Caco-2 (cell line): ENCODE measurements at regions not wholly inside any gene's neighbourhood (a gene's known extent, or its start where the extent isn't known, plus 50 kb on each side); places are given as distances from the start of the nearest gene placed in this dataset.

Source experiments
- BruUV-seq: library from RNA; stranded (reverse); fragments of 400-500 nt; replicated peaks from 2 replicates; lab custom pipeline; 2021; lab: Mats Ljungman, UMichigan
- CTCF ChIA-PET: fragments of 300-600 bp; sonication (Branson Sonifier 250); formaldehyde crosslinking; loops from one replicate; lab custom pipeline; 2022; ENCODE audit warnings: antibody characterized with exemption; lab: Charles Lee
- POLR2A ChIA-PET: fragments of 300-600 bp; sonication (Branson Sonifier 250); formaldehyde crosslinking; loops from one replicate; lab custom pipeline; 2022; ENCODE audit warnings: antibody characterized with exemption; lab: Charles Lee
- DNase-seq, 2 experiments: peaks; one replicate each; pipeline versions ENCODE4 v3.0.0 to v3.0.0-alpha.2; 2020 to 2022
- H3K27me3 ChIP-seq: replicated peaks from 2 replicates; pipeline ENCODE4 v1.6.0; 2011; ENCODE audit warnings: low read length; ENCODE audit not compliant: control insufficient read depth, insufficient read depth
- H3K36me3 ChIP-seq: 2 replicates; pipeline ENCODE4 v1.5.1; 2011; ENCODE audit warnings: low read length; ENCODE audit not compliant: control insufficient read depth, insufficient read depth
- H3K4me1 ChIP-seq: fragments of 250-450 bp; sonication (Bioruptor Pico); 2 replicates; pipeline ENCODE4 v1.5.1; 2020; ENCODE audit warnings: mild to moderate bottlenecking
- H3K4me3 ChIP-seq: 2 replicates; pipeline ENCODE4 v1.5.1; 2011; ENCODE audit warnings: low read depth, mild to moderate bottlenecking, control low read depth, low read length
- H3K9me3 ChIP-seq: fragments of 250-450 bp; sonication (Bioruptor Pico); 2 replicates; pipeline ENCODE4 v1.5.1; 2020; ENCODE audit warnings: mild to moderate bottlenecking, moderate library complexity
- H3K27ac Mint-ChIP-seq: one replicate; pipeline ENCODE4 v1.8.0; 2022; ENCODE audit warnings: mixed read lengths; ENCODE audit not compliant: unreplicated experiment
- H3K27me3 Mint-ChIP-seq: one replicate; pipeline ENCODE4 v1.8.0; 2022; ENCODE audit warnings: mixed read lengths; ENCODE audit not compliant: insufficient read depth, unreplicated experiment
- H3K36me3 Mint-ChIP-seq: one replicate; pipeline ENCODE4 v1.8.0; 2022; ENCODE audit warnings: mild to moderate bottlenecking, mixed read lengths; ENCODE audit not compliant: insufficient read depth, unreplicated experiment
- H3K4me1 Mint-ChIP-seq: one replicate; pipeline ENCODE4 v1.8.0; 2022; ENCODE audit warnings: low read depth, mixed read lengths; ENCODE audit not compliant: unreplicated experiment
- H3K4me3 Mint-ChIP-seq: one replicate; pipeline ENCODE4 v1.8.0; 2022; ENCODE audit warnings: mild to moderate bottlenecking, moderate library complexity, mixed read lengths; ENCODE audit not compliant: unreplicated experiment
- H3K9me3 Mint-ChIP-seq: one replicate; pipeline ENCODE4 v1.8.0; 2022; ENCODE audit warnings: mixed read lengths; ENCODE audit not compliant: unreplicated experiment
- intact Hi-C: fragments of 100-400 bp; cut with micrococcal nuclease; formaldehyde crosslinking; loops from one replicate; pipeline ENCODE4 v1.10.0; 2022; ENCODE audit not compliant: unreplicated experiment
- TF ChIP-seq, protein P1 (sequence below), 2 experiments: fragments of 200-600 bp in 1 of 2; IDR thresholded peaks; 1 replicate in 1 of 2; 2 replicates in 1 of 2; pipeline versions ENCODE4 v1.5.1 to v1.8.0; 2011 to 2022; ENCODE audit warnings: antibody characterized with exemption in 1 of 2, control low read depth in 1 of 2, inconsistent platforms in 1 of 2, low read depth in 1 of 2, low read length in 1 of 2, mild to moderate bottlenecking in 1 of 2, moderate library complexity in 1 of 2; ENCODE audit not compliant: insufficient read depth in 1 of 2, severe bottlenecking in 1 of 2, unreplicated experiment in 1 of 2

DNA sequence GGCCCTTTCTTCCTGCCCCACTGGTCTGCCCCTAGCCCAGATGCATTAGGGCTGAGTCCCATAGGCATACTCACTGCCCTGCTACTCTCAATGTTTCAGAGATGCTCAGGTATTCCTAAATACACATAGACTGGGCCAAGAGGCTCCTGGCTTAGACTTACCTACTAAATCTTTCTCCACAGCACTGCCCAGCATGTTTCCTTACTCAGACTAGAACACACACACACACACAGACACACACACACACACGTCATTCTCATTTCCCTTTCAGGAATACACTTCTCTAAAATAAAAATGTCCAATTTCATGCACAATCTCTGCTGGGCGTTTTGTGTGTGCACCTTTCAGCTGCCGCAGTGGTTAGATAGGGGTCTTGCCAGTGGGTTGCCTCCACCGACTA lies 175.7 kb downstream of the FAM43A start:
- POLR2A ChIA-PET = no interaction called here
- peaks cover 4% of the 10 kb centered on the region for H3K27me3 Mint-ChIP-seq
- intact Hi-C loops = no loop called here

DNA sequence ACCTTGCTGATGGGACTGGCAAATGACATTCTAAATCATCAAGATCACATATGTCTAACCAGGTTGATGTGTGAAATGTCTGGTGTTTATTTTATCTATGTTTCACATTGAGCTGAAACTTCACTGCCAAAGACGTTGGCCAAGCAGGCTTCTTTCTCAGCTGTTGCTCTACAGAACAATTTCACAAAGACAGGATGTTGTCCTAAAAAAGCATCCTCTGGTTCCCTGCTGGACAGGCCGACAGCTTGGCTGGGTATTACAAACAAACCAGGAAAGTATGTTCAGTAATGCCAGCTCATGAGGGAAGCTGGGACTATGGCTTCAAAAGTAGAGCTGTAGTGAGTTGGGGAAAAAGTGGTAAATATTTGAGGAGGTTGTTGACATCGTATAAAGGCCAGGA lies 179.4 kb downstream of the FAM43A start:
- H3K4me3 ChIP-seq = no peak overlapping the region
- no peaks in the 10 kb centered on the region for H3K9me3 ChIP-seq
- Mint-ChIP-seq H3K4me1 (peaks cover 6% of the 10 kb centered on the region), H3K36me3 (no peaks in the 10 kb centered on the region), H3K27me3 (peaks cover 4% of the 10 kb centered on the region), H3K4me3 (no peak overlapping the region), H3K27ac (no peak overlapping the region), H3K9me3 (peaks cover 14% of the 10 kb centered on the region)
- no peaks in the 10 kb centered on the region for H3K36me3 ChIP-seq
- no peaks in the 10 kb centered on the region for H3K27me3 ChIP-seq
- TF ChIP-seq, protein P1, sequence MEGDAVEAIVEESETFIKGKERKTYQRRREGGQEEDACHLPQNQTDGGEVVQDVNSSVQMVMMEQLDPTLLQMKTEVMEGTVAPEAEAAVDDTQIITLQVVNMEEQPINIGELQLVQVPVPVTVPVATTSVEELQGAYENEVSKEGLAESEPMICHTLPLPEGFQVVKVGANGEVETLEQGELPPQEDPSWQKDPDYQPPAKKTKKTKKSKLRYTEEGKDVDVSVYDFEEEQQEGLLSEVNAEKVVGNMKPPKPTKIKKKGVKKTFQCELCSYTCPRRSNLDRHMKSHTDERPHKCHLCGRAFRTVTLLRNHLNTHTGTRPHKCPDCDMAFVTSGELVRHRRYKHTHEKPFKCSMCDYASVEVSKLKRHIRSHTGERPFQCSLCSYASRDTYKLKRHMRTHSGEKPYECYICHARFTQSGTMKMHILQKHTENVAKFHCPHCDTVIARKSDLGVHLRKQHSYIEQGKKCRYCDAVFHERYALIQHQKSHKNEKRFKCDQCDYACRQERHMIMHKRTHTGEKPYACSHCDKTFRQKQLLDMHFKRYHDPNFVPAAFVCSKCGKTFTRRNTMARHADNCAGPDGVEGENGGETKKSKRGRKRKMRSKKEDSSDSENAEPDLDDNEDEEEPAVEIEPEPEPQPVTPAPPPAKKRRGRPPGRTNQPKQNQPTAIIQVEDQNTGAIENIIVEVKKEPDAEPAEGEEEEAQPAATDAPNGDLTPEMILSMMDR (IDR thresholded peaks at IDR 0.05; ENCODE audit: insufficient read depth in 1 of 2, low read depth in 1 of 2, low read length in 1 of 2, severe bottlenecking in 1 of 2, unreplicated experiment in 1 of 2) = no peak
- ChIA-PET CTCF (no interaction called here), POLR2A (no interaction called here)
- DNase-seq = no peak
- H3K4me1 ChIP-seq = no peaks in the 10 kb centered on the region
- intact Hi-C loops = no loop called here
- no TSS peak for BruUV-seq

More for the DNA sequence above, 175.7 kb downstream of the FAM43A start:
- no peaks in the 10 kb centered on the region for H3K27me3 ChIP-seq
- no peaks in the 10 kb centered on the region for H3K36me3 Mint-ChIP-seq
- TF ChIP-seq, protein P1 (IDR thresholded peaks at IDR 0.05; ENCODE audit: insufficient read depth in 1 of 2, low read depth in 1 of 2, low read length in 1 of 2, severe bottlenecking in 1 of 2, unreplicated experiment in 1 of 2) = no peak
- no peaks in the 10 kb centered on the region for H3K9me3 ChIP-seq
- H3K27ac Mint-ChIP-seq = no peak overlapping the region
- H3K4me1 Mint-ChIP-seq = no peaks in the 10 kb centered on the region
- H3K9me3 Mint-ChIP-seq = no peaks in the 10 kb centered on the region
- CTCF ChIA-PET = interaction anchor here (0.8 kb wide), 1 partner anchor 24 kb away, joined by 3 read pairs; no protein-coding TSS in a partner anchor
- no peaks in the 10 kb centered on the region for H3K4me1 ChIP-seq
- DNase-seq = no peak
- H3K36me3 ChIP-seq = no peaks in the 10 kb centered on the region
- BruUV-seq = no TSS peak
- H3K4me3 Mint-ChIP-seq = no peak overlapping the region
- H3K4me3 ChIP-seq = no peak overlapping the region

DNA sequence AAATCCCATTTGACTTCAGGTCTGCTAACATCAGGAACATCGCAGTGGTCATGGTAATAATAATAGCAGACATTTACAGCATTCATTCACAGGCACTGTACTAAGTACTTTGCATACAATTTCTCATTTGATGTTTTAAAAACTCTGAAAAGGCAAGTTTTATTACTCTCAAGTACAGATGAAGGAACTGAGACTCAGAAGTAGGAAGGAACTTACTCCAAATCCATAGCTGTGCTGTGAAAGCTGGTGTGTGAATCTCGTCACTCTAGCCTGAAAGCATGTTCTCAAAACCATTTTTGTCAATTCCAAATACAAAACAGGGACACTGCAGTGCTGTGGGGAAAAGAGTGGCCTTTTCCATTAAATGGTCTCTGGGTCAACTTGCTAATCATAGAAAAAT lies 179.9 kb downstream of the FAM43A start:
- H3K27me3 ChIP-seq = no peaks in the 10 kb centered on the region
- Mint-ChIP-seq H3K27me3 (peaks cover 4% of the 10 kb centered on the region), H3K27ac (no peak overlapping the region), H3K9me3 (peaks cover 14% of the 10 kb centered on the region), H3K4me3 (no peak overlapping the region), H3K36me3 (no peaks in the 10 kb centered on the region), H3K4me1 (peaks cover 6% of the 10 kb centered on the region)
- no TSS peak for BruUV-seq
- H3K4me3 ChIP-seq = no peak overlapping the region
- TF ChIP-seq, protein P1 (IDR thresholded peaks at IDR 0.05; ENCODE audit: insufficient read depth in 1 of 2, low read depth in 1 of 2, low read length in 1 of 2, severe bottlenecking in 1 of 2, unreplicated experiment in 1 of 2) = no peak
- no peaks in the 10 kb centered on the region for H3K9me3 ChIP-seq
- POLR2A ChIA-PET = no interaction called here
- DNase-seq = no peak
- CTCF ChIA-PET = no interaction called here
- no peaks in the 10 kb centered on the region for H3K36me3 ChIP-seq
- intact Hi-C loops = no loop called here
- H3K4me1 ChIP-seq = peaks cover 3% of the 10 kb centered on the region
